ENCODE measurements at regions not wholly inside any gene's neighbourhood (a gene's known extent, or its start where the extent isn't known, plus 50 kb on each side); places are given as distances from the start of the nearest gene placed in this dataset.
"Not testable (repeated sequence)": the region's sequence is repeated elsewhere in the genome, so short reads cannot be mapped to it uniquely, and the experiment has no call there.

GRCh38 chr4:38314663-38315062 is 349.3 kb upstream of the KLF3 start:
- DNase-seq: no peak

GRCh38 chr4:38315286-38315685 is 348.7 kb upstream of the KLF3 start:
- no peak for DNase-seq

GRCh38 chr4:38316045-38316444 is 348.0 kb upstream of the KLF3 start:
- no peak for DNase-seq

- no peak for DNase-seq
Observed at GRCh38 chr4:38317041-38317674, 346.8 kb upstream of the KLF3 start.

- no peak for DNase-seq
Observed at GRCh38 chr4:38318737-38319455, 345.1 kb upstream of the KLF3 start.

- DNase-seq: no peak
Observed at GRCh38 chr4:38319456-38320342, 344.3 kb upstream of the KLF3 start.

- DNase-seq: no peak
Observed at GRCh38 chr4:38320343-38320695, 343.7 kb upstream of the KLF3 start.

- DNase-seq: no peak
Observed at GRCh38 chr4:38320833-38321232, 343.2 kb upstream of the KLF3 start.

GRCh38 chr4:38322714-38323113 is 341.3 kb upstream of the KLF3 start:
- DNase-seq: no peak

GRCh38 chr4:38323141-38323641 is 340.8 kb upstream of the KLF3 start:
- no peak for DNase-seq

- DNase-seq: no peak
Observed at GRCh38 chr4:38324861-38325628, 339.0 kb upstream of the KLF3 start.

GRCh38 chr4:38325629-38325913 is 338.4 kb upstream of the KLF3 start:
- DNase-seq: no peak

GRCh38 chr4:38326499-38326898 is 337.5 kb upstream of the KLF3 start:
- no peak for DNase-seq

GRCh38 chr4:38327174-38327573 is 336.8 kb upstream of the KLF3 start:
- no peak for DNase-seq

GRCh38 chr4:38328989-38329729 is 334.8 kb upstream of the KLF3 start:
- no peak for DNase-seq

- no peak for DNase-seq
Observed at GRCh38 chr4:38330321-38330720, 333.7 kb upstream of the KLF3 start.

GRCh38 chr4:38330936-38331335 is 333.1 kb upstream of the KLF3 start:
- no peak for DNase-seq

- no peak for DNase-seq
Observed at GRCh38 chr4:38332699-38333098, 331.3 kb upstream of the KLF3 start.

- no peak for DNase-seq
Observed at GRCh38 chr4:38333219-38333618, 330.8 kb upstream of the KLF3 start.

GRCh38 chr4:38334791-38335190 is 329.2 kb upstream of the KLF3 start:
- DNase-seq: no peak

- not testable (repeated sequence) for DNase-seq
Observed at GRCh38 chr4:38338939-38339338, 325.1 kb upstream of the KLF3 start.

- no peak for DNase-seq
Observed at GRCh38 chr4:38343608-38344007, 320.4 kb upstream of the KLF3 start.
